ENCODE measurements at regions not wholly inside any gene's neighbourhood (a gene's known extent, or its start where the extent isn't known, plus 50 kb on each side); places are given as distances from the start of the nearest gene placed in this dataset.

DNA sequence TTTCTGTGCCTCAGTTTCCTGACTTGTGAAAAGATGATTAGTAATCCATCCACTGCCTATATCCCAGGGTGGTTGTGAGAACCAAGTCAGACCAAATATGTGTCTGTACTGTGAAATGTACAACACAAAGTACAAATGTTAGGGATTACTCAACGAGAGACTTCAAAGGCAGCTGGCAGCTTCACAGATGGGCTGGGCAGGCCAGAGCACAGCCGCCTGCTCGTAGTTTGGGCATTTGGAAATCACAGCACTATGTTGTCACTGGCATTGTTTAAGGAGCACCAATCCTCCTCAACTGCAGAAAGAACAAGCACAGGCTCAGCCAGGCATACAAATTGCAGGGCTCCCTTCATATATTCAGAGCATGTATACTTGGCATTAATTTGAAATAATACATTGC is 64.5 kb upstream of the C10orf90 start:
- TF ChIP-seq POLR2A (IDR thresholded peaks at IDR 0.05) (no peak), POLR2AphosphoS5 (IDR thresholded peaks at IDR 0.05) (no peak), CTCF (IDR thresholded peaks at IDR 0.05 in 8 of 11, conservative IDR thresholded peaks at IDR 0.05 in 3 of 11) (no peak)

All from spleen (tissue), 7 donors.